ENCODE measurements at regions not wholly inside any gene's neighbourhood (a gene's known extent, or its start where the extent isn't known, plus 50 kb on each side); places are given as distances from the start of the nearest gene placed in this dataset.

DNA sequence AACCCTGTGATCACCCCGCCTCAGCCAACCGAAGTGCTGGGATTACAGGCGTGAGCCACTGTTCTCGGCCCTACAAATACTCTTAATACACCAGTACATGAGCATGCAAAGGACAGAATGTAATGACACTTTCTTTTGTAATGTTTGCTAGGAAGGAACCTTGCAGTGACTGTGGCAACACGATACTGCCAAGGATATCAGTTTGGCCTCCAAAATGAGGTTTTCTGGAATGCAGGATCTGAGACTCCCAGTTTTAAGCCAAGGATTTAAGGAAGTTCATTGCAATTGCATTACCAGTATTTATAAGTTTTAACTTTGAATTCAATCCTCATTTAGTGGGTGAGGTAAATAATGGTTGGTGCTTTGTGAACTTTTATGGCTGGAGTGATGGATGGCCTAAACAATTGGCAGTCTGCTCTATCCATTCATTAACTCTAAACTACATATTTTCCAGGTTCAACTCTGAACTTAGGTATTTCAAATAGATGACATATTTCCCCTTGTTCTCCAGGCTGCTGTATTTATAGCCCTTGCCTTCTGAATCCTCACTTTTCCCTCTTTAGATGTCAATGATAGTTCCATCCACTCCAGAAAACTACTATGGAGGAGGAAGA is 330.3 kb downstream of the C11orf87 start:
- Histone ChIP-seq H3K4me1 (peaks cover 0 to 25% (median 5%) of the 10 kb centered on the region in 6 donors), H3K27me3 (replicated peaks in 1 of 7) (no peaks in the 10 kb centered on the region), H3K27ac (peak overlapping the region in 1 of 8 donors; percentile 37), H3K9me3 (no peaks in the 10 kb centered on the region), H3K4me3 (no peak overlapping the region), H3K36me3 (no peaks in the 10 kb centered on the region)
- intact Hi-C loops (cut with DNase I; ENCODE audit: low total_unique reads): no loop called here
- WGBS, 5 donors: 77 to 91% (median 84%) methylated on average over 5 of the region's 5 CpGs
- no peak for DNase-seq
- no peak for TF ChIP-seq POLR2A (IDR thresholded peaks at IDR 0.05)

DNA sequence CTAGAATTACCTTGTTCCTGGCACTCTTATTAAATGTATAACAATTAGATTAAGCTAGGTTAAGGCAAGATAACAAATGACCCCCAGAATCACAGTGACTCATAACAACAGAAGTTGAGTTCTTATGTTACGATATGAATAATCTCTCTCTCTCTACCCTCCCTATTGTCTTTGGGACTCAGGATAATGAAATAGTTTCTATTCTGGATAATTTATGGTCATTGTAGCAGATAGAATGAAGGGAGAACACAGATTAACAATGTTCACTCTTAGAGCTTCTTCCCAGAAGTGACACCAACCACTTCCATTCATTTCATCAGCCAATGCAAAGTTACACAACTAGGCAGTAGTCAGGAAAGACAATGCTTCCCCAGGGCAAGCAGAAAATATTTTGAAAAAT is 334.5 kb downstream of the C11orf87 start:
- peaks cover 0 to 8% (median 0%) of the 10 kb centered on the region in 6 donors for H3K4me1 ChIP-seq
- H3K36me3 ChIP-seq: no peaks in the 10 kb centered on the region
- no peak overlapping the region for H3K27ac ChIP-seq
- 92 to 95% (median 92%) methylated on average over 1 of the region's 1 CpG for WGBS, 5 donors
- peaks cover 0 to 6% (median 0%) of the 10 kb centered on the region in 8 donors for H3K9me3 ChIP-seq
- intact Hi-C loops (cut with DNase I; ENCODE audit: low total_unique reads): no loop called here
- no peaks in the 10 kb centered on the region for H3K27me3 ChIP-seq (replicated peaks in 1 of 7)
- H3K4me3 ChIP-seq: no peak overlapping the region
- TF ChIP-seq, protein P1, sequence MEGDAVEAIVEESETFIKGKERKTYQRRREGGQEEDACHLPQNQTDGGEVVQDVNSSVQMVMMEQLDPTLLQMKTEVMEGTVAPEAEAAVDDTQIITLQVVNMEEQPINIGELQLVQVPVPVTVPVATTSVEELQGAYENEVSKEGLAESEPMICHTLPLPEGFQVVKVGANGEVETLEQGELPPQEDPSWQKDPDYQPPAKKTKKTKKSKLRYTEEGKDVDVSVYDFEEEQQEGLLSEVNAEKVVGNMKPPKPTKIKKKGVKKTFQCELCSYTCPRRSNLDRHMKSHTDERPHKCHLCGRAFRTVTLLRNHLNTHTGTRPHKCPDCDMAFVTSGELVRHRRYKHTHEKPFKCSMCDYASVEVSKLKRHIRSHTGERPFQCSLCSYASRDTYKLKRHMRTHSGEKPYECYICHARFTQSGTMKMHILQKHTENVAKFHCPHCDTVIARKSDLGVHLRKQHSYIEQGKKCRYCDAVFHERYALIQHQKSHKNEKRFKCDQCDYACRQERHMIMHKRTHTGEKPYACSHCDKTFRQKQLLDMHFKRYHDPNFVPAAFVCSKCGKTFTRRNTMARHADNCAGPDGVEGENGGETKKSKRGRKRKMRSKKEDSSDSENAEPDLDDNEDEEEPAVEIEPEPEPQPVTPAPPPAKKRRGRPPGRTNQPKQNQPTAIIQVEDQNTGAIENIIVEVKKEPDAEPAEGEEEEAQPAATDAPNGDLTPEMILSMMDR (IDR thresholded peaks at IDR 0.05 in 8 of 11, conservative IDR thresholded peaks at IDR 0.05 in 3 of 11): no peak
- TF ChIP-seq POLR2AphosphoS5 (IDR thresholded peaks at IDR 0.05): no peak
- no peak for TF ChIP-seq POLR2A (IDR thresholded peaks at IDR 0.05)
- no peak for DNase-seq

DNA sequence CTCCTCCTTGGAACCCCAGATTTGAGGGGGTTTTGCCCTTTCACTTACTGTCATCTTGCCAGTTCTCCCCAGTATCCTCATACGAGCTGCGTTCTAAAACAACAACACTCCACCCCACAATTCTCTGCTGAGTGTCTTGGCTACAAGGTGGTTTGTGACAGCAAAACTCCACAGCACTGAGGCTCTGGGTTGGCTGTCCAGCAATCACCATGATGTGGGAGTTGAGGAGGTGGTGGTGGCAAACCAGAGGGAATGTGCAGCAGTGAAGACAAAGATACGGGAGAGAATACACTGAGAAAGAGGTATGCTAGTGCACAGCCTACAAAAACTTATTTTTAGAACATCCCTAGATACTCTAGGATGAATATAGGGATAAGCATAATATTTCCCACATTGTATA is 335.0 kb downstream of the C11orf87 start:
- Histone ChIP-seq H3K4me1 (peaks cover 0 to 3% (median 0%) of the 10 kb centered on the region in 6 donors), H3K36me3 (no peaks in the 10 kb centered on the region), H3K9me3 (peaks cover 0 to 6% (median 0%) of the 10 kb centered on the region in 8 donors), H3K27me3 (replicated peaks in 1 of 7) (no peaks in the 10 kb centered on the region), H3K27ac (no peak overlapping the region), H3K4me3 (no peak overlapping the region)
- no peak for DNase-seq
- intact Hi-C loops (cut with DNase I; ENCODE audit: low total_unique reads): no loop called here
- TF ChIP-seq POLR2A (IDR thresholded peaks at IDR 0.05) (no peak), POLR2AphosphoS5 (IDR thresholded peaks at IDR 0.05) (no peak)
- TF ChIP-seq, protein P1 (IDR thresholded peaks at IDR 0.05 in 8 of 11, conservative IDR thresholded peaks at IDR 0.05 in 3 of 11): no peak
- WGBS, 5 donors: 84 to 96% (median 90%) methylated on average over 3 of the region's 3 CpGs

DNA sequence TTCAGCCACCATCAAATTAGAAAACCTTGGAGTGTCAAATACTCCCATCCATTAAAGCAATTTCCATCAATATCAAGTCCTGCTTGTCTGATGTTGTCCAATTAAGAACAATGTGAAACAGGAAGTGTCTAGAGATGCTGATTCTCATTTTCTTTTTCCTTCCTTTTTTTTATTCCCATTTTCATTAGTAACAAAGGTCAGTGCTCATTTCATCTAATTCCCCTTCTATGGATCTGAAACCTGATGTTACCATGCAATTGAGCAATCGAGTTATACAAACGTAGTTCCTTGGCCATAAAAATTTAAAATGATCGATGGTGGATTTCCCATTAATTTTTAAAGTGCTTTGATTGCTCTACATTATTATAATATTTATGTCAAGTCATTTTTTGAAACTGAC is 330.6 kb upstream of the ZC3H12C start:
- H3K9me3 ChIP-seq: peaks cover 0 to 6% (median 0%) of the 10 kb centered on the region in 8 donors
- H3K27ac ChIP-seq: no peak overlapping the region
- WGBS, 5 donors: 79 to 89% (median 82%) methylated on average over 3 of the region's 3 CpGs
- H3K27me3 ChIP-seq (replicated peaks in 1 of 7): no peaks in the 10 kb centered on the region
- no peaks in the 10 kb centered on the region for H3K4me1 ChIP-seq
- no peak for DNase-seq
- no peak overlapping the region for H3K4me3 ChIP-seq
- intact Hi-C loops (cut with DNase I; ENCODE audit: low total_unique reads): no loop called here
- no peaks in the 10 kb centered on the region for H3K36me3 ChIP-seq
- TF ChIP-seq POLR2AphosphoS5 (IDR thresholded peaks at IDR 0.05) (no peak), POLR2A (IDR thresholded peaks at IDR 0.05) (no peak)
- TF ChIP-seq, protein P1 (IDR thresholded peaks at IDR 0.05 in 8 of 11, conservative IDR thresholded peaks at IDR 0.05 in 3 of 11): no peak

Data from spleen (tissue), 11 donors.